HG03280 (cell line): ENCODE measurements at regions not wholly inside any gene's neighbourhood (a gene's known extent, or its start where the extent isn't known, plus 50 kb on each side); places are given as distances from the start of the nearest gene placed in this dataset.

Experiments
- ATAC-seq: cut with Tn5 transposase; IDR thresholded peaks from one replicate; pipeline ENCODE4 v1.9.1; 2021; ENCODE audit warnings: mild to moderate bottlenecking, moderate library complexity; ENCODE audit not compliant: unreplicated experiment

GRCh38 chr13:104114101-104114500 lies 1047.9 kb upstream of the SLC10A2 start:
- ATAC-seq = no peak

- no peak for ATAC-seq
Measured at GRCh38 chr13:104111031-104111430, 1044.8 kb upstream of the SLC10A2 start.

- ATAC-seq = no peak
Measured at GRCh38 chr13:104106705-104107393, 1040.6 kb upstream of the SLC10A2 start.

- ATAC-seq = no peak
Measured at GRCh38 chr13:104105418-104106355, 1039.5 kb upstream of the SLC10A2 start.

GRCh38 chr13:104099750-104100149 lies 1033.5 kb upstream of the SLC10A2 start:
- ATAC-seq = no peak

- no peak for ATAC-seq
Measured at GRCh38 chr13:104098421-104098820, 1032.2 kb upstream of the SLC10A2 start.

GRCh38 chr13:104086759-104087158 lies 1020.5 kb upstream of the SLC10A2 start:
- ATAC-seq = no peak

- no peak for ATAC-seq
Measured at GRCh38 chr13:104086210-104086609, 1020.0 kb upstream of the SLC10A2 start.

- no peak for ATAC-seq
Measured at GRCh38 chr13:104085611-104086010, 1019.4 kb upstream of the SLC10A2 start.

- ATAC-seq = no peak
Measured at GRCh38 chr13:104074326-104074725, 1008.1 kb upstream of the SLC10A2 start.

- ATAC-seq = no peak
Measured at GRCh38 chr13:104071806-104072205, 1005.6 kb upstream of the SLC10A2 start.

GRCh38 chr13:104065328-104065727 lies 999.1 kb upstream of the SLC10A2 start:
- no peak for ATAC-seq

- ATAC-seq = no peak
Measured at GRCh38 chr13:104057861-104058260, 991.6 kb upstream of the SLC10A2 start.

GRCh38 chr13:104045907-104046306 lies 979.7 kb upstream of the SLC10A2 start:
- no peak for ATAC-seq

- no peak for ATAC-seq
Measured at GRCh38 chr13:104043184-104043583, 977.0 kb upstream of the SLC10A2 start.

GRCh38 chr13:104034891-104035290 lies 968.7 kb upstream of the SLC10A2 start:
- ATAC-seq = no peak

GRCh38 chr13:104025303-104025702 lies 959.1 kb upstream of the SLC10A2 start:
- no peak for ATAC-seq

GRCh38 chr13:104024416-104025170 lies 958.4 kb upstream of the SLC10A2 start:
- ATAC-seq = no peak

- ATAC-seq = no peak
Measured at GRCh38 chr13:104021806-104022397, 955.7 kb upstream of the SLC10A2 start.

- ATAC-seq = no peak
Measured at GRCh38 chr13:104017317-104017716, 951.1 kb upstream of the SLC10A2 start.
